GM06990 (cell line): ENCODE measurements at regions not wholly inside any gene's neighbourhood (a gene's known extent, or its start where the extent isn't known, plus 50 kb on each side); places are given as distances from the start of the nearest gene placed in this dataset.

Source experiments
- DNase-seq: peaks from one replicate; pipeline ENCODE4 v3.0.0-alpha.2; 2011; ENCODE audit not compliant: insufficient read length; ENCODE audit errors: extremely low read depth
- H3K27me3 ChIP-seq: replicated peaks from 2 replicates; pipeline ENCODE4 v1.6.0; 2011; ENCODE audit warnings: low read length; ENCODE audit not compliant: control insufficient read depth, insufficient read depth
- H3K36me3 ChIP-seq: 2 replicates; pipeline ENCODE4 v1.5.1; 2011; ENCODE audit warnings: low read length; ENCODE audit not compliant: control insufficient read depth, insufficient read depth
- H3K4me3 ChIP-seq: replicated peaks from 2 replicates; pipeline ENCODE4 v1.5.1; 2011; ENCODE audit warnings: low read depth, mild to moderate bottlenecking, control low read depth, low read length
- TF ChIP-seq, protein P1 (sequence below): IDR thresholded peaks from 2 replicates; pipeline ENCODE4 v1.5.1; 2011; ENCODE audit warnings: low read length, control low read depth, mild to moderate bottlenecking, inconsistent platforms; ENCODE audit not compliant: insufficient read depth, poor library complexity, severe bottlenecking

DNA sequence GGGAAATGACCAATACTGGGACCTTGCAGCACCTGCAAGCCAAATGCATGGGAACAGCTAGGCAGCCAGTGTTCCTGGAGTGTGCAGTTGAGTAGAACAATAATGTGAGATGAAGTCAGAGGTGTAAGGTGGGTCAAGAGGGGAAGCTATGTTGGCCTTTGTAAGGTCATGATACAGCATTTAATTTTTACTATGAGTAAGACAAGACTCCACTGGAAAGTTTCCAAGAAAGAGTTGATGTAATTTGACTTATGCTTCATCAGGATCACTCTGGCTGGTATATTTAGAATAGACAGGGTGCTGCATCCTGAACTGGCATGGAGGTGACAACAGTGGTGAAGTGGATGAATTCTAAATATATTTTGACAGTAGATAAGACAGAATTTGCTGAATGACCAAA is 744.8 kb downstream of the KCTD16 start:
- Histone ChIP-seq H3K36me3 (no peaks in the 10 kb centered on the region), H3K27me3 (no peaks in the 10 kb centered on the region), H3K4me3 (no peak overlapping the region)
- TF ChIP-seq, protein P1, sequence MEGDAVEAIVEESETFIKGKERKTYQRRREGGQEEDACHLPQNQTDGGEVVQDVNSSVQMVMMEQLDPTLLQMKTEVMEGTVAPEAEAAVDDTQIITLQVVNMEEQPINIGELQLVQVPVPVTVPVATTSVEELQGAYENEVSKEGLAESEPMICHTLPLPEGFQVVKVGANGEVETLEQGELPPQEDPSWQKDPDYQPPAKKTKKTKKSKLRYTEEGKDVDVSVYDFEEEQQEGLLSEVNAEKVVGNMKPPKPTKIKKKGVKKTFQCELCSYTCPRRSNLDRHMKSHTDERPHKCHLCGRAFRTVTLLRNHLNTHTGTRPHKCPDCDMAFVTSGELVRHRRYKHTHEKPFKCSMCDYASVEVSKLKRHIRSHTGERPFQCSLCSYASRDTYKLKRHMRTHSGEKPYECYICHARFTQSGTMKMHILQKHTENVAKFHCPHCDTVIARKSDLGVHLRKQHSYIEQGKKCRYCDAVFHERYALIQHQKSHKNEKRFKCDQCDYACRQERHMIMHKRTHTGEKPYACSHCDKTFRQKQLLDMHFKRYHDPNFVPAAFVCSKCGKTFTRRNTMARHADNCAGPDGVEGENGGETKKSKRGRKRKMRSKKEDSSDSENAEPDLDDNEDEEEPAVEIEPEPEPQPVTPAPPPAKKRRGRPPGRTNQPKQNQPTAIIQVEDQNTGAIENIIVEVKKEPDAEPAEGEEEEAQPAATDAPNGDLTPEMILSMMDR: no peak
- DNase-seq: no peak

DNA sequence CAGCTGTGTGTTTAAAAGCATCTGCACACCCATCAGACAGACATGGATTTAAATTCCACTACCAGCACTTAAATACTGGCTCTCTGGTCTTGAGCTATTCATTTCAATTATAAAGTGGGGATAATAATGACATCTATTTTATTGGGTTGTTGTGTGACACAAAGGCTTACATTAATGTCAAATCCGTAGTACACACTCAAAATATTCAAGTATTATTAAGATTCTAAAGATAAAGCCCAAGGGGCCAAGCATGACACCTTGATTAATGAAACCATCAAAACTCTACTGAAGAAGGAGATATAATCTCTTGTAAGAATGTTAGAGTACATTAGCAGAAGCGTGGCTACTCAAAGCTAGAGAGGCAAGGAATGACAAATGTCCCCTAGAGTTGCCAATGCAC is 743.0 kb downstream of the KCTD16 start:
- Histone ChIP-seq H3K27me3 (no peaks in the 10 kb centered on the region), H3K4me3 (no peak overlapping the region), H3K36me3 (no peaks in the 10 kb centered on the region)
- TF ChIP-seq, protein P1: no peak
- no peak for DNase-seq

DNA sequence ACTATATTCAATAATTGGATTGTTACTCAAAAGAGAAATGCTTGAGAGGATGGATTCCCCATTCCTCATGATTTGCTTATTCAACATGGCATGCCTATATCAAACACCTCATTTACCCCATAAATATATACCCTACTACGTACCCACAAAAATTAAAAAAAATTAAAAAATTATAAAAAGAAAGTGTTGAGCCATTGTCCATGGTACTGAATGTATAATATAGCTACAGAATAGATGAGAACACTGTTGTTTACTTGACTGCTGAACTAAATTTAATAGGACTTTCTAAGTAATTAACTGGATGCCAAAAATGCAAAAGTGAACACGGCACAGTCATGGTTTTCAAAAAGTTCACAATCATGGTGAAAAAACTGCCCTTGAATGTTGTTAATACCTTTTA is 725.8 kb downstream of the KCTD16 start:
- DNase-seq: no peak
- TF ChIP-seq, protein P1: no peak
- Histone ChIP-seq H3K36me3 (no peaks in the 10 kb centered on the region), H3K4me3 (no peak overlapping the region), H3K27me3 (no peaks in the 10 kb centered on the region)

DNA sequence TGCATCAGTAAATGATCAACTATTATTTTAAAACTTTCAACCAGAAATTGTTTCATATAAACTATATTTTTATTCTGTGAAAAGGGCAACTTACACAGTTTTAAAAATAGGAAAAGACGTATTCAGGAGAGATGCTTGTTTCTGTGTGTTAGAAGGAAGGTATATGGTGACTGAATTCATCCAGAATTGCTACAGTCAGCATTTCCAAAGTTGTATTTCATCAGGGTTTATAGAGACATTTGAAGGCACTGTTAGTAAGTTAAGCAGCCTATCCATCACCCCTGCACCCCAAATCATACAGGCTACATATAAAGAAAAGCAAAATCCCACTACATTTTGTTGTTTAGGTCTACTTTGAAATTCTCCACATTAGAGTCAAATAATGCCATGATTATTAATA is 716.0 kb downstream of the KCTD16 start:
- Histone ChIP-seq H3K4me3 (no peak overlapping the region), H3K36me3 (no peaks in the 10 kb centered on the region), H3K27me3 (no peaks in the 10 kb centered on the region)
- DNase-seq: no peak
- TF ChIP-seq, protein P1: no peak

DNA sequence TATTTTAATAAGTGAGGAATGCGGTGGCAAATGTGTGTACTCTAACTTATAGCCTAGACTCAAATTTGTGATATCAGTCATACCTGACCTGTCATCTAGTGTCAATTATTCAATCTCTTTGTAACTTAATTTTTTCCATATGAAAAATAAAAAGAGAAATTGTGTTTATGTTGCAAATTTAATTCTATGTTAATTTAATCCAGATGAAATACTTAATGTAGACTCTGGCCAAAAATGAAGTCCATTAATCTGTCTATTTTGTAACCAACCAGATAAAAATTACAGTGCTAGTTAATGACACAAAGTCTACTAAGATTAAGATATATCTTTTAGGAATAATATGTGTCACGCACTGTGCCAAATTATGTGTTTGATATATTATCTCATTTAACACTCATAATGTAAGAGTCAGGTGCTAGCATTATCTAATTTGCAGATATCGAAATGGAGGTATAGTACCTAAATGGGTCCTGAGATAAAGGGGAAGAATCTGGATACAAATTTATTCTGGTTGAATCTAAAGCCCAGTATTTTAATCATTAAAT is 712.1 kb downstream of the KCTD16 start:
- no peak for DNase-seq
- TF ChIP-seq, protein P1: no peak
- Histone ChIP-seq H3K27me3 (no peaks in the 10 kb centered on the region), H3K36me3 (no peaks in the 10 kb centered on the region), H3K4me3 (no peak overlapping the region)

DNA sequence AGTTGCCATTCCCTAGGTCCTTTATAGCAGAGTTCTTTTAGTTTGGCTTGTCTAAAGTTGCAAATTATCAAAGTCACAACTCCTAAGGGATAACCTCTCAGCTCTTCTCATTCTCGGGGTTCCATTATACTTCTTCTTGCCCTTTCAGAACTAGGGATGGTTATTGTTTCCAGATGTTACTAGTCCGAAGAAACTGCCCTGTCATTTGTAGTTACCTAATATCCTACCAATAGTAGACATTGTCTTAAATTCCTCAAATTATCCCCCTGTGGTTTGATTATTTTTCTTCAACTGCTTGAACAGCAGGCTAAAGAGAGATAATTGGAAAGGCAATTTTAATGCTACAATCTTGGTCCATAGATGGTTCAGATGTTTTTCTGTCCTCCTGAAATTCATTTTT is 709.8 kb downstream of the KCTD16 start:
- DNase-seq: no peak
- H3K4me3 ChIP-seq: no peak overlapping the region
- no peaks in the 10 kb centered on the region for H3K27me3 ChIP-seq
- H3K36me3 ChIP-seq: no peaks in the 10 kb centered on the region
- TF ChIP-seq, protein P1: no peak
